Fibroblast of villous mesenchyme (primary cell): ENCODE measurements at regions not wholly inside any gene's neighbourhood (a gene's known extent, or its start where the extent isn't known, plus 50 kb on each side); places are given as distances from the start of the nearest gene placed in this dataset.

ENCODE experiments used
- DNase-seq: peaks from one replicate; pipeline ENCODE4 v3.0.0-alpha.2; 2010; ENCODE audit warnings: low read depth
- H3K4me3 ChIP-seq: 2 replicates; pipeline ENCODE4 v1.5.1; 2011; ENCODE audit warnings: low read depth, mild to moderate bottlenecking, low read length
- TF ChIP-seq, protein P1 (sequence below): IDR thresholded peaks from 2 replicates; pipeline ENCODE4 v1.5.1; 2012; ENCODE audit warnings: low read depth, mild to moderate bottlenecking, low read length; ENCODE audit not compliant: insufficient read depth

DNA sequence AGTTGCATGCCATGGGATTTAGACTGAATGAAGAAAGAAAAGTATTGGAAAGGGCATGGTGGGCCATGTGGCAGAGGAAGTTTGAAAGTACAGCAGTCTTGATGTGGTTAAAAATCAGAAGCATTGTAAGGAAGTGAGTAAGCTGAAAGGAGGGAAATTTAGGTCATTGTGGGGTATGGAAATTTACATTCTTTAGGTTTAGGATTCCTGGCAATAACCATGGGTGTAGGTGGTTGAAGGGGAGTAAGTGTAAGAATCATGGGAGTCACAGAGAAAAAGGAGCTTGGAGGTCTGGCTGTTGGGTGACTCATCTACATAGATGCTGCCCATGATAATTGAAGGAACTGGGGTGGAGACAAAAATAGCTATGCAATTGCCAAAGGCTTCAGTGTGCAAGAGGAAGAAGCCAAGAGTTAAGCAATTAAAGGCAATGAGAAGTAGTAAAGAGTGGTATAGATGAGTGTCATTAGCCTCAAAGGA is 243.8 kb upstream of the LDB2 start:
- TF ChIP-seq, protein P1, sequence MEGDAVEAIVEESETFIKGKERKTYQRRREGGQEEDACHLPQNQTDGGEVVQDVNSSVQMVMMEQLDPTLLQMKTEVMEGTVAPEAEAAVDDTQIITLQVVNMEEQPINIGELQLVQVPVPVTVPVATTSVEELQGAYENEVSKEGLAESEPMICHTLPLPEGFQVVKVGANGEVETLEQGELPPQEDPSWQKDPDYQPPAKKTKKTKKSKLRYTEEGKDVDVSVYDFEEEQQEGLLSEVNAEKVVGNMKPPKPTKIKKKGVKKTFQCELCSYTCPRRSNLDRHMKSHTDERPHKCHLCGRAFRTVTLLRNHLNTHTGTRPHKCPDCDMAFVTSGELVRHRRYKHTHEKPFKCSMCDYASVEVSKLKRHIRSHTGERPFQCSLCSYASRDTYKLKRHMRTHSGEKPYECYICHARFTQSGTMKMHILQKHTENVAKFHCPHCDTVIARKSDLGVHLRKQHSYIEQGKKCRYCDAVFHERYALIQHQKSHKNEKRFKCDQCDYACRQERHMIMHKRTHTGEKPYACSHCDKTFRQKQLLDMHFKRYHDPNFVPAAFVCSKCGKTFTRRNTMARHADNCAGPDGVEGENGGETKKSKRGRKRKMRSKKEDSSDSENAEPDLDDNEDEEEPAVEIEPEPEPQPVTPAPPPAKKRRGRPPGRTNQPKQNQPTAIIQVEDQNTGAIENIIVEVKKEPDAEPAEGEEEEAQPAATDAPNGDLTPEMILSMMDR = no peak
- H3K4me3 ChIP-seq = no peak overlapping the region
- peak; percentile 86 for DNase-seq

DNA sequence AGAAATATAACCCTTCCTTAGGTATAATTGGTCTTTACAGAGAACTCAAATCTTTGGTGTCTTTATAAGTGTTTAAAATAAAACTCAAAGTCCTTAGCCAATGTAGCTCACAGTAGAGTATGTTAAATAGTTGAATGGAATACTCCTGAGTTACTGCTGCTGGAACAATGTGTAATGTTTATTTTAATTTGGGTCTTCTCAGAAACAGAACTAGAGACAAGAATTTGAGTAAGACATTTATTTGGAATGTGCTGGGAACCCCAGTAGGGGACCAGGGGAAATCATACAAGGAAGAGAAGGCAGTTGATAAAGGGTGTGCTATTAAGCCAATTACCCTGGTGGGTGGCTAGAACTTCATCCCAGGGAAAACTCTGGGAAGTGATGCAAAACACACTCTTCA is 240.4 kb upstream of the LDB2 start:
- no peak for DNase-seq
- TF ChIP-seq, protein P1 = no peak
- no peak overlapping the region for H3K4me3 ChIP-seq

DNA sequence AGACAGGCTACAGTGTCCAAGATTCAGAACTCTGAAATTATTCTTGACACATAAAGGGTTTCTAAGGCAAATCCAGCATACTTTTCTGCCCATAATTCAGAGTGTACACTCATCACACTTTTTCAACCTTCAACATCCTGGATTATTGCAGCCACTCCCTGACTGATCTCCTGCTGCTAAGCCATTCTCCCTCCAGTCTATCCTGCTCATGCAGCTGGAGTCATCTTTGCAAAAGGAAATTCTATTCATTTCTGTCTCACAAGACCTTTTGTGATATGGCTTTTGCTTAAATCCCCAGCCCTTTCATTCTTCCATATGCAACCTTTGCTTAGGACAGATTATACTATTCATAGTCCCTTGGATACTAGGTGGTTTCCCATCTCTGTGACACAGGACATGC is 236.1 kb upstream of the LDB2 start:
- H3K4me3 ChIP-seq = no peak overlapping the region
- TF ChIP-seq, protein P1 = no peak
- no peak for DNase-seq

DNA sequence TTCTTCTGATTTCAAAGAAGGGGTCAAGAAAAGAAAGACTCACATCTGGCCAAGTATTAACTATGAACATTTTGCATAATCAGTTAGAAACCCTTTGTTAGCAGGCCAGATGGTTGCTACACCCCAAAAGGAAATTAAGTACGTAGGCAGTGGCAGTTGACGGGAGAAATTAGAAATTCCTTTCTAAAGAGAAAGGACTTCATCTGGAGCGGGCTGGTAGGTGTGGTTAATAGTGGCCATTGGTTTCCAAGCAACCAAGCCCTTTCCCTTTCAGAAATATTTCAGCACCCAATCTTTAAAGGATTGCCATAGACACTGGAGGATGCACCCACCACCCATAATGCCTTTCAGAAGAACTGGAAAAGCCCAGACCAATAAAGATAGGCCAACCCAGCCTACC is 235.7 kb upstream of the LDB2 start:
- DNase-seq = no peak
- no peak overlapping the region for H3K4me3 ChIP-seq
- TF ChIP-seq, protein P1 = no peak

DNA sequence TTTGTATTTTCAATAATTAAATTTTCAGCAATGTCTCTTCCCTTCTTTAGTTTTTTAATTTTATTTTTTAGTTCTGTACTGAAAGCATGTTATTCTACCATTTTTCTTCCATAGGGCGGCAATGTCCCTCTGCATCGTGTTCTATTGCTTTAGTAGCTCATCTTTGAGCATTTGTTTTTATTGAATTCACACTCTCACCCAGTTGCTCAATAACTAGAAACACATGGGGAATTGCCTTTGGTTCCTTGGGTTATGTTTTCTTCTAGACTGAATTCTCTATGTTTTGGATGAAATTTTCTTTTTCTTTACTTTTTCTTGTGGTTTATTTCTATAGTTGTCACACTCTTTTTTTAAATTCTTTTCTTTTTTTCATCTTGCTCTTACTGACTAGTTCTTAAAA is 233.8 kb upstream of the LDB2 start:
- DNase-seq = peak; percentile 10

DNA sequence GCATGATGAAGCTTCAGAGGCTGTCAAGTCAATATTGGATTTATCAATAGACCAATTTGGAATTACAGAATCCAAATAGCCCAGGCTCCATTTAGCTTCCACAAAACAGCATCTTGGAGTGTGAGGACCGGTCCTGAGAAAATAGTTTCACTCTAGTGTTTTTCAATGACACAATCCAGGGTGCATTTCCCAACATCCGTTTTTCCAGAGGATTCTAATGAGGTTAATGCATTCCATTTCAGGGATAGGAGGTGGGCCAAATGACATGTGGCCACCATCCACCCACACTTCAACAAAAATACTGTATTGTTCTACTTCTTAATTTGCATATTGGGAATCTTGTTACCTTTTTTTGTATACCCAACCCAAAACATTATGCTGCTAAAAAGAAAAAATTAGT is 229.8 kb upstream of the LDB2 start:
- peak; percentile 40 for DNase-seq
- TF ChIP-seq, protein P1 = no peak
- H3K4me3 ChIP-seq = no peak overlapping the region

More for the DNA sequence above, 233.8 kb upstream of the LDB2 start:
- TF ChIP-seq, protein P1 = no peak
- no peak overlapping the region for H3K4me3 ChIP-seq

DNA sequence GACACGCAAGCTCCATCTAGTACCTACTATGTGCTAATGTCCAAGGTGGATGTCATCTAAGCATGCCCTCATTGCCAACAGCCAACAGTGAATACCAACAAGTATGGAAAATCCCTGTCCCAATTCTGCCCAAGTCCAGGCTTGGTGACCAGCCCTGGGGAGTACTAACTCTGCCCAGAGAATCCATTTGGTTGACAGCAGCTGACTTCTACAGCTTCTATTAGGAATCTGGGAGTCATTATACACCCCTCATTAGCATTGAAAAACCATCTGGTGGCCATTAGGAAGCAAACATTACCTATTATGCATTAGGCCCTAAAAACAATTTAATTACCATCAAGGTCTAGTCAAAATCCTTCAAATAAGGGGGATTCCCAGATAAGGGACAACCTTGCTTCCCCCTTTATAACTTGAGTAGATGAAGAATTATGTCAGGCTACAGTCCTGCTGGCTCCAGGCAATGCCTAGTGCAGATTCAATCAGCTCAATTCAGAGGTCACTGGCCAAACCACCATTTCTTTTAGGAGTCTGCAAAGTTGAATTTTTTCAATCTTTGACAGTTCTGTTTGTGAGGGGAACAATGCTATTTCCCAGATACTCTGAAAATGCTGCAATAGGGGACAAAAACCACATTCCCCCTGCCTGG is 228.0 kb upstream of the LDB2 start:
- DNase-seq = no peak
- TF ChIP-seq, protein P1 = no peak
- H3K4me3 ChIP-seq = no peak overlapping the region
